HG03575 (cell line): ENCODE measurements at regions not wholly inside any gene's neighbourhood (a gene's known extent, or its start where the extent isn't known, plus 50 kb on each side); places are given as distances from the start of the nearest gene placed in this dataset.
"Not testable (repeated sequence)": the region's sequence is repeated elsewhere in the genome, so short reads cannot be mapped to it uniquely, and the experiment has no call there.

ENCODE experiments used
- ATAC-seq: cut with Tn5 transposase; IDR thresholded peaks from one replicate; pipeline ENCODE4 v1.9.1; 2021; ENCODE audit not compliant: unreplicated experiment, insufficient number of reproducible peaks, low FRiP score; ENCODE audit errors: extremely low read depth

GRCh38 chr3:94378322-94378721 is 315.5 kb downstream of the NSUN3 start:
- ATAC-seq: no peak

DNA sequence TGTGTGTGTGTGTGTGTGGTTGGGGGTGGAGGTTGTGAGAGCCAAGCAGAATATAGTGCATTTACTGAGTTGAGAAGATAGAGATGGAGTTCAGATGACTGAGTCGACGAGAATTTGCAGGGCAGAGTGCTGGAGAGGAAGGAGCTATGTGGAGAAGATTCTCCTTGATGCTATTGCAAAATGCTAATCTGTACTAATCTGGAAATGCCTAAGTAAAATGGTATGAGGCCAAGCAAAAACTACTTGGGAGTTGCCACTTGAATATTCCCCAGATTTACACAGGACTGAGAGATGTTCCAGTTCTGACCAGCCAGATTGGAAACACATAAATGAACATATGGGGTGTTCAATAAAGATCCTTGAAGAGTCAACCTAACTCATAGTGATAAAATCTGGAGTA is 316.4 kb downstream of the NSUN3 start:
- ATAC-seq: no peak

DNA sequence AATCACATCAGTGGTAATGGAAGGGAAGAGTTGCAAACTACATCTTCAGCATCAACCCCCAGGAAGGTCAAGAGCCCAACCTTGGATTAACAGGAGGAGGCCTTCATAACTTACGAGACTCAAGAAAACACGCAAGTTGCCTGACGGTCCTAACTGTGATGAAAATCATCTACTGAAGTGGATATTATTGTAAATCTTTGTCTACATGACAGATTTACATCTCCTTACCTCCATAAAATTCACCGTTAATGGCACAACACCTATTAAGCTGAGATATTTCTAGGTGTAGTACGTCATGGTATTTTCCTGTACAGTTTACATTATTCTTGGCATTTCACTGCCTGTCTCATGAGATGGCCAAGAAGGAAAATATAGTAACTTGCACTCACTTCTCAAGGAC is 332.0 kb downstream of the NSUN3 start:
- no peak for ATAC-seq

GRCh38 chr3:94395851-94396250 is 333.0 kb downstream of the NSUN3 start:
- ATAC-seq: no peak

GRCh38 chr3:94398036-94398435 is 335.2 kb downstream of the NSUN3 start:
- no peak for ATAC-seq

DNA sequence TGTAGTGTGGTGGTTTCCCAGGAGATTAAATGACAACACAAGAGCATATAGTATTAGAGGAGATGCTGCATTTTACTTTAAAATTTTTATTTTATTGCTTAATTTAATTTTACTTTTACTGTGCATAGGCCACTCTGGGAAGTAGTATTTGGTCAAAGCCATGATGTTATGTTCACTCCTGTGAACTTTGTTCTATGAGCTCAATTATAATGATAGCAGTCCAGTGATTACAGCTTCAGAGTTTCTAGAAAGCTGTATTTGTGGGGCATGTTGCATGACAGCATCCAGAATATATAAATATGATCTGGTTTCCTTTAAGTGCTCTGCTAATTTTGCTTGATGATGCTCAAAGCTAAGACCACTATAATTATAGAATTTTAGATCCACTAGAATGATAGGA is 338.6 kb downstream of the NSUN3 start:
- no peak for ATAC-seq

DNA sequence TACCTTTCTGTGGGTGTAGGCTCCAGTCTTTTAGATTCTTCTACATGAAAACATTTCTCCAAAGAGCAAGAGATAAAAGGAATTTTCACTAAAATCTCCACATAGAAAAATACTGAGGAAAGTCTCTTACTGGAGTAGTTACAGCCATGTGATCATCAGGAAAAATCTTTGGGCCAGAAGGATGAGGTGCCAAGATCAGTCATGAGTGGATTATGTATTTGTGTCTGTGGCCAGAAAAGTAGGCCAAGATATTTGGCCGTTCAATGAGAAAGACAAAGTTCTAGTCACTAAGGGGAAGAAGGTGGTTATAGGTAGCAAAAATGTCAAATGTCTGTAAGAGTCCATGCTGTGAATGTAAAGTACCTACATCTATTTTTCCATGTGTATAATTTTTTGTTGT is 339.3 kb downstream of the NSUN3 start:
- no peak for ATAC-seq

DNA sequence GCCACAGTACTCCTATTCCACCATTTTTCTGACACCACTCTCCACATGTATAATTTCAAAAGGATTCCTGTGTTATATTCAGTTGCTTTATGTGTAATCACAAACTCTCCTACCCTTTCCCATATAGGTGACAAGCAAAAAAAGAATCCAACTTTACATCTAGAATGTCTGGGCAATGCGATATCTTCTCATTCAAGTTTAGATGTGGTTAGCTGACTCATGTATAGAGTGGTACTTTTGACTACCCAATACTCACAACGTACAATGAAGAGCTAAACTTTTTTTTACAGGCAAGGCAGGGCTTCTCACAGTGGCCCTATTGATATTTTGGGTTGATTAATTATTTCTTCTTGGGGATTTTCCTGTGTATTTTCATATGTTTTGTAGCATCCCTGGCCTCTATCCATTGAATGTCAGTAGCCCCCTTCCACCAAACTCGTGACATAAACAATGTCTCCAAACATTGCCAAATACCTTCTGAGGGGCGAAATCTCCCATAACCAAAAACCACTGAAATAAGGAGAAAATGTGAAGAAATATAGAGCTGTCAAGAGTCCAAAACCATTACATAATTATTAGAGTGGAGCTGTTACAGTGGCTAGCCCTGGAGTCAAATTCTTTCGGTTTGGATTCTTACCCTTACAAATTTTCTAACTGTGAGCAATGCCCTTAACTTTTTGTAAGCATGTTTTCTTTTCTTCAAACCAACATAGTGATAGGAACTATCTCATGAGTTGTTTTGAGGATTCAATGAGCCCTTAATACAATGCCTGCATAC is 342.6 kb downstream of the NSUN3 start:
- no peak for ATAC-seq

GRCh38 chr3:94406595-94406994 is 343.7 kb downstream of the NSUN3 start:
- ATAC-seq: no peak

DNA sequence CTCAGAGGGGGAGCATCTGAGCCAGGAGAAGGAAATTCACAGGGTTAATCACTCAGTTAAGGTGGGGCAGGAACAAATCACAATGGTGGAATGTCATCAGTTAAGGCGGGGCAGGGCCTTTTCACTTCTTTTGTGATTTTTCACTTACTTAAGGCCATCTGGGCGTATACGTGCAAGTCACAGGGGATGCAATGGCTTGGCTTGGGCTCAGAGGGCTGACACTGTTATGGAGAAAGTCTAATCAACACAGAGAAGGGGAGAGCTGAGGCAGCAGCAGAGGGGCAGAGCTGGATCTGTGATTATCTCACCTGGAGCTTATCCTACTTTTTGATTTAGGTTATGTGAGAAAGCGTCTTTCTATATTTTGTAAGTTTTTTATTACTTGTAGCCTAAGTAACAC is 350.1 kb downstream of the NSUN3 start:
- not testable (repeated sequence) for ATAC-seq

DNA sequence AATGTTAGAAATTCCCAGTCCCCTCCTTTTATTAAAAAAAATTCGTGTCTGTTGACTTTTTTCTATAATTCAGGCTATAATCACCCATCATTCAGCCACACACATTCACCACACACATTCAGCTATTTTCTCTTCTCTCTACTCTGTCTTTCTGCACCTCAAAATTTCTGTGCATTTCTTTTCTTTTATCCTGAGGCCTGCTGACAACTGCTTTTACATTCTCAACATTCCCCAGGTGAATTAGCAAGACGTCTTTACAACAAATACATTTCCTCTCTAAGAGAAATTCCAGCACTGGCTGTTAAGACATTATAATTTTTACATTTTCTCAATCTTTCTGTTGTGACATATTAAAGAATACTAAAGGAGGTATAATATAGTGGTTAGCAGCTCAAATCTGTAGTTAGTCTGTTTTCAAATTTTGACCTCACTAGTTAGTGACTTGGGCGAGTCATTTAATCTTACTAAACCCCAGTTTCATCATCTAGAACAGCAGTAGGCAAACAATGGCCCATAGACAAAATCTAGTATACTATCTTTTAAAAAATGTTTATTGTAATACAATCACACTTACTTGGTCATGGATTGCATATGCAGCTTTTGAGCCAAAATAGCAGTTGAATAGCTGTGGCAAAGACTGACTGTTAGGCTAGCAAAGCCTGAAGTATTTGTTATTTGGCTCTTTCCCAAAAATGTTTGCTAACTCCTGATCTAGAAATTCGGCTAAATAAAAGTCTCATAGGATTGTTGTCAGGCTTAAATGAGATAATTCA is 350.7 kb downstream of the NSUN3 start:
- no peak for ATAC-seq

- ATAC-seq: no peak
Observed at GRCh38 chr3:94414418-94414817, 351.6 kb downstream of the NSUN3 start.

DNA sequence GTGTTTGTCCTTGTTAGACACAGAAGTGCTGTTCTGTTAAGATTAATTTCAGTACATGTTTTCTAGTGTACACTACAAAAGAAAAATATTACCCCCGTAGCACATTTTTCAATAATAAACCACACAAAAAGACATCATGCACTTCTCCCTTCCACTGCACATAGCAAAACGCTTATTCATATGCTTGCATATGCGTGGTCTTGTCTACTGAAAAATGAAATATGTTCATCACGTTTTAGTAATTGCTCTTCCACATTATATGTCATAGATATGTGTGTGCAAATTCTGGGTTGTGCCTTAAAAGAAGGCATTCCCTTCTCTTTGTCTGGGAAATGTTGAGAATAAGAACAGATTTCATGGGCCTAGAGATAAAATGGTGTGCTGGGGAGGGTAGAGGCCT is 353.9 kb downstream of the NSUN3 start:
- ATAC-seq: no peak

DNA sequence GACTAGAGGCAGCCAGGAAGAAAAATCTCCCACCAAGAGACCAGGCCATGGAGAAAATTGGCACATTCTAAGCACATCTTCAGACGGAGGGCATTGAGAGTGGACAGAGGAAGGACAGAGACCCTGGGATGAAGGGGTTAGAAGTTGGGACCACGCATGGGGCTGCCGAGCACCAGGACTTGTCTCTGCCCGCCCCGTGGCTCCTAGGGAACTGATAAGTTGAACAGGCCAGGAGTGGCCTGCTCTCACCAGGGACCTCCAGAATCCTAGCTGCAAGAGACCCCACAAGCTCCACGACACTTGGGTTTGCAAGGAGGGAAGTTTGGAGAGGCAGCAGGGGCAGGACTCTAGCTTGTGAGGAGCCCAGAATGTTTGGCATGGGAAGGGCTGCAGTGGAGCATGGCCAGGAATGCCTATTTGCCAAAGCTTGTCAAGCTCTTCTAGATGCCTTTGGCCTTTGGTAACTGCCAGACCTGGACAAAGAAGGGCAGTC is 355.1 kb downstream of the NSUN3 start:
- no peak for ATAC-seq

DNA sequence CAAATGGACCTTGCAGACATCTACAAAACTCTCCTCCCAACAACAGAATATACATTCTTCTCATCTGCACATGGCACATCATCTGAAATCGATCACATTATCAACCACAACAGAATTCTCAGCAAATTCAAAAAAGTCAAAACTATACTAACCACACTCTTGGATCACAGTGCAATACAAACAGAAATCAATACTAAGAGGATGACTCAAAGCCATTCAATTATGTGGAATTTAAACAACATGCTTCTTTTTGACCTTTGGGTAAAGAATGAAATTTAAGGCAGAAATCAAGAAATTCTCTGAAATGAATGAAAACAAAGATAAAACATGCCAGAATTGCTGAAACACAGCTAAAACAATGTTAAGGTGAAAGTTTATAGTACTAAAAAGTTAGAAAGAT is 358.1 kb downstream of the NSUN3 start:
- no peak for ATAC-seq

GRCh38 chr3:94423578-94423977 is 360.7 kb downstream of the NSUN3 start:
- no peak for ATAC-seq

GRCh38 chr3:94429517-94429916 is 366.7 kb downstream of the NSUN3 start:
- ATAC-seq: no peak

DNA sequence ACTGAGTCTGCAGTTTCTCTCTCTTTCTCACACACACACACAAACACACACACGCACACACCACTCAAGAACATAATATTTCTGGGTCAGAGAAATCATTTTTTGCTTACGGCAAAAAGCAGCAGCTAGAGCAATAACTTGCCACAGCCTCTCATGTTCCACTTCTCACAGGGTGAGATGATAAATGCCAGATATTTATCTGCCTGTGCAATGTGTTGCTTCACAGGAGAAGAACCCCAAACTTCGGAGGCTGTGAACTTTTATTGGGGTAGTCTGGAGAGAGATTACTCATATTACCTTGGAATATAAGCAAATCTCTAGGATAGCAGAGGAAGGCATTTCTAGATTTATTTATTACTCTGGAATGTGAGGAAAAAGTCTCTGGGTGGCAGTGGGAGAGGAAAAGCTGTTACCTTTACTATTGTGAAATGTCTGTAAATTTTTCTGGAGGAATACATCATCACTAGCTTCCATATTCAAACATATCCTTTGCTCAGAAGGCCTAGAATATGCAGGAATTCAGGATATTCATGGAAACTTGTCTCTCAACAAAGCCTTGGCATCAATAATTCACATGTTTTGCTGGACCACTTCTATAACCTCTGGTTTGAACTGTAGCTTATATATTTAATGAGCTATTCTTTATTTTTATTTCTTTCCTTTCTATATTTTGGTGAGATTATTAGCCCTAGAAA is 369.2 kb downstream of the NSUN3 start:
- ATAC-seq: no peak

DNA sequence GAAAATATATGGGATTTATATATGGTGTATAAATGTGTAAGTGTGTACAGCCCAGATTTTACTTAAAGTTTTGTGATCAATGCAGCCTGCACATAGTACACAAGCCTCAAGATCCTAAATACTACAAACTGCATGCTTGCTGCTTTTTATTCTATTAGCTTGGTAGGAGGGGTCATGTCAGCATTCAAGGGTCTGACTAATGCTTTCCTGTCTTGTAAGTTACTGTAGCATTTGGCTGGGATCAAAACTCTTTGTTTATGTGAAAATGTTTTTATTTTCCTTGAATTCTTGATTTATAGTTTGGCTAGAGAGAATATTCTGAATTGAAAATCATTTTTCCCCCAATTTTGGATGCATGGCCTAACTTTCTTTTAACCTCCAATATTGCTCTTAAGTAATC is 370.9 kb downstream of the NSUN3 start:
- ATAC-seq: no peak
